Body of pancreas (tissue), 4 donors: ENCODE measurements at regions not wholly inside any gene's neighbourhood (a gene's known extent, or its start where the extent isn't known, plus 50 kb on each side); places are given as distances from the start of the nearest gene placed in this dataset.

Experiments
- ATAC-seq: fragments of 150-250 bp; one replicate; pipeline ENCODE4 v1.9.1; 2016
- DNase-seq, 4 donors: peaks; one replicate each; pipeline ENCODE4 v3.0.0-alpha.2; 2019
- H3K27ac ChIP-seq, 4 donors: fragments of 200-600 bp; sonication (generic); 1 replicate in 3 of 4; 2 replicates in 1 of 4; pipeline versions ENCODE4 v1.5.1 to v1.6.1; 2016 to 2019; ENCODE audit warnings: mild to moderate bottlenecking in 1 of 4, mixed read lengths in 1 of 4, moderate library complexity in 1 of 4
- H3K27me3 ChIP-seq, 2 donors: fragments of 200-600 bp; sonication (generic); one replicate each; pipeline ENCODE4 v1.6.0; 2016; ENCODE audit warnings: mild to moderate bottlenecking in 1 of 2
- H3K36me3 ChIP-seq, 2 donors: fragments of 200-600 bp; sonication (generic); replicated peaks in 1 of 2; 2 replicates each; pipeline ENCODE4 v1.5.1; 2016; ENCODE audit warnings: low read depth in 2 of 2; ENCODE audit not compliant: insufficient read depth in 1 of 2
- H3K4me1 ChIP-seq: fragments of 200-600 bp; sonication (generic); one replicate; pipeline ENCODE4 v1.6.0; 2016
- H3K4me3 ChIP-seq, 2 donors: fragments of 200-600 bp; sonication (generic); 1 replicate in 1 of 2; 2 replicates in 1 of 2; pipeline ENCODE4 v1.5.1; 2016 to 2019
- H3K9me3 ChIP-seq, 3 donors: fragments of 200-600 bp; sonication (generic); 1 replicate in 2 of 3; 2 replicates in 1 of 3; pipeline ENCODE4 v1.5.1; 2016
- CTCF ChIP-seq, 7 experiments: fragments of 450-650 bp in 4 of 7; fragments of 200-600 bp in 3 of 7; sonication (generic) in 3 of 7; IDR thresholded peaks; one replicate each; pipeline ENCODE4 v1.5.1; 2016 to 2019; ENCODE audit warnings: antibody characterized with exemption in 7 of 7
- POLR2A ChIP-seq, 3 donors: fragments of 450-650 bp; IDR thresholded peaks; one replicate each; pipeline ENCODE4 v1.6.1; 2016; ENCODE audit warnings: antibody characterized with exemption in 3 of 3, mild to moderate bottlenecking in 2 of 3
- WGBS, 2 donors: methylation state at CpG; one replicate each; pipeline ENCODE4 v1.1.5; 2017; 5-methylcytosine and 5-hydroxymethylcytosine counted together
- intact Hi-C: fragments of 100-400 bp; cut with DNase I; formaldehyde crosslinking; loops from one replicate; pipeline ENCODE4 v1.15.1; 2023

GRCh38 chr14:97813556-97813955 is 1016.4 kb downstream of the VRK1 start:
- H3K27me3 ChIP-seq, result no peaks in the 10 kb centered on the region
- DNase-seq, result no peak
- no peak for TF ChIP-seq POLR2A (IDR thresholded peaks at IDR 0.05)
- TF ChIP-seq CTCF (IDR thresholded peaks at IDR 0.05), result no peak
- 88 to 92% methylated on average over 5 of the region's 5 CpGs for WGBS, 2 donors
- no peaks in the 10 kb centered on the region for H3K9me3 ChIP-seq
- no peak overlapping the region for H3K4me3 ChIP-seq
- no peak overlapping the region for H3K27ac ChIP-seq
- ATAC-seq, result no peak
- H3K36me3 ChIP-seq, result no peaks in the 10 kb centered on the region
- H3K4me1 ChIP-seq, result no peaks in the 10 kb centered on the region
- intact Hi-C loops, result no loop called here

GRCh38 chr14:97820781-97821180 is 1023.6 kb downstream of the VRK1 start:
- no peak overlapping the region for H3K4me3 ChIP-seq
- ATAC-seq (no peak), DNase-seq (no peak)
- H3K9me3 ChIP-seq, result no peaks in the 10 kb centered on the region
- intact Hi-C loops, result no loop called here
- H3K4me1 ChIP-seq, result no peaks in the 10 kb centered on the region
- H3K27me3 ChIP-seq, result no peaks in the 10 kb centered on the region
- WGBS, 2 donors, result 45 to 59% methylated on average over 2 of the region's 2 CpGs
- TF ChIP-seq CTCF (IDR thresholded peaks at IDR 0.05) (no peak), POLR2A (IDR thresholded peaks at IDR 0.05) (no peak)
- H3K36me3 ChIP-seq, result no peaks in the 10 kb centered on the region
- no peak overlapping the region for H3K27ac ChIP-seq

- intact Hi-C loops, result no loop called here
- TF ChIP-seq CTCF (IDR thresholded peaks at IDR 0.05) (no peak), POLR2A (IDR thresholded peaks at IDR 0.05) (no peak)
- WGBS, 2 donors, result 20 to 29% methylated on average over 1 of the region's 1 CpG
- H3K9me3 ChIP-seq, result no peaks in the 10 kb centered on the region
- DNase-seq (no peak), ATAC-seq (no peak)
- H3K4me3 ChIP-seq, result no peak overlapping the region
- no peaks in the 10 kb centered on the region for H3K4me1 ChIP-seq
- H3K36me3 ChIP-seq, result no peaks in the 10 kb centered on the region
- H3K27me3 ChIP-seq, result no peaks in the 10 kb centered on the region
- no peak overlapping the region for H3K27ac ChIP-seq
Measured at GRCh38 chr14:97824218-97824617, 1027.0 kb downstream of the VRK1 start.

- Histone ChIP-seq H3K4me1 (no peaks in the 10 kb centered on the region), H3K27ac (no peak overlapping the region), H3K4me3 (no peak overlapping the region), H3K9me3 (no peaks in the 10 kb centered on the region), H3K36me3 (no peaks in the 10 kb centered on the region), H3K27me3 (no peaks in the 10 kb centered on the region)
- DNase-seq, result no peak
- no peak for TF ChIP-seq CTCF (IDR thresholded peaks at IDR 0.05)
- no peak for TF ChIP-seq POLR2A (IDR thresholded peaks at IDR 0.05)
- no peak for ATAC-seq
- intact Hi-C loops, result no loop called here
- WGBS, 2 donors, result 37 to 51% methylated on average over 3 of the region's 3 CpGs
Measured at GRCh38 chr14:97827746-97828145, 1030.6 kb downstream of the VRK1 start.

- intact Hi-C loops, result no loop called here
- Histone ChIP-seq H3K27ac (no peak overlapping the region), H3K9me3 (no peaks in the 10 kb centered on the region), H3K4me3 (no peak overlapping the region), H3K27me3 (no peaks in the 10 kb centered on the region), H3K4me1 (no peaks in the 10 kb centered on the region), H3K36me3 (no peaks in the 10 kb centered on the region)
- ATAC-seq (no peak), DNase-seq (no peak)
- TF ChIP-seq CTCF (IDR thresholded peaks at IDR 0.05) (no peak), POLR2A (IDR thresholded peaks at IDR 0.05) (no peak)
- 47% methylated on average over 11 of the region's 11 CpGs for WGBS, 2 donors
Measured at GRCh38 chr14:97832776-97833175, 1035.6 kb downstream of the VRK1 start.
